ENCODE measurements at regions not wholly inside any gene's neighbourhood (a gene's known extent, or its start where the extent isn't known, plus 50 kb on each side); places are given as distances from the start of the nearest gene placed in this dataset.

DNA sequence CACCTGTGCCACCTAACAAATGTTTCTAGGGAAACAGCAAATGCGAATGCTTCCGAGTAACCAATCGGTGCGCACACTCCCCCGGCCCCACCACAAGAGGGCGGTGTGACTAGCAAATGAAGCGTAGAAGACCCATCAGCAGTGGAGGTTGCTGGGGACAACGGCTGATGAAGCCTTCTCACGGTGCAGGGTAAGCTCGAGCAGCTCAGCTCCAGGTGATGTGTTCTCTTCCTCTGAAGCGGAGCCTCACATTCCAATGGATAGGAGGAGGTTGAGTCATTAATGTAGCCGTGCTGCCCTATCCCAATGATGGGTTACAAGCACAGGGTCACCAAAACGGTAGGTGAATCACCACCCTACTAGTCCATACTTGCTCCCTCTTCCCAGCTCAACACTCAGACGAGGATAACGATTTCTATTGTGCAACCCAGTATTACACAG lies 127.6 kb upstream of the TWIST2 start:
- TF ChIP-seq, protein P1, sequence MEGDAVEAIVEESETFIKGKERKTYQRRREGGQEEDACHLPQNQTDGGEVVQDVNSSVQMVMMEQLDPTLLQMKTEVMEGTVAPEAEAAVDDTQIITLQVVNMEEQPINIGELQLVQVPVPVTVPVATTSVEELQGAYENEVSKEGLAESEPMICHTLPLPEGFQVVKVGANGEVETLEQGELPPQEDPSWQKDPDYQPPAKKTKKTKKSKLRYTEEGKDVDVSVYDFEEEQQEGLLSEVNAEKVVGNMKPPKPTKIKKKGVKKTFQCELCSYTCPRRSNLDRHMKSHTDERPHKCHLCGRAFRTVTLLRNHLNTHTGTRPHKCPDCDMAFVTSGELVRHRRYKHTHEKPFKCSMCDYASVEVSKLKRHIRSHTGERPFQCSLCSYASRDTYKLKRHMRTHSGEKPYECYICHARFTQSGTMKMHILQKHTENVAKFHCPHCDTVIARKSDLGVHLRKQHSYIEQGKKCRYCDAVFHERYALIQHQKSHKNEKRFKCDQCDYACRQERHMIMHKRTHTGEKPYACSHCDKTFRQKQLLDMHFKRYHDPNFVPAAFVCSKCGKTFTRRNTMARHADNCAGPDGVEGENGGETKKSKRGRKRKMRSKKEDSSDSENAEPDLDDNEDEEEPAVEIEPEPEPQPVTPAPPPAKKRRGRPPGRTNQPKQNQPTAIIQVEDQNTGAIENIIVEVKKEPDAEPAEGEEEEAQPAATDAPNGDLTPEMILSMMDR (IDR thresholded peaks at IDR 0.05): peak in 5 of 6 experiments; percentile 53 to 73 (median 64)
- TF ChIP-seq POLR2A (IDR thresholded peaks at IDR 0.05): no peak
